ENCODE measurements at regions not wholly inside any gene's neighbourhood (a gene's known extent, or its start where the extent isn't known, plus 50 kb on each side); places are given as distances from the start of the nearest gene placed in this dataset.
"Not testable (repeated sequence)": the region's sequence is repeated elsewhere in the genome, so short reads cannot be mapped to it uniquely, and the experiment has no call there.

- no peak for DNase-seq
These were observed 134.1 kb downstream of the COX18 start for GRCh38 chr4:72935462-72935861.

- no peak for DNase-seq
These were observed 136.5 kb downstream of the COX18 start for GRCh38 chr4:72933029-72933428.

GRCh38 chr4:72931346-72931745 is 138.2 kb downstream of the COX18 start:
- no peak for DNase-seq

- not testable (repeated sequence) for DNase-seq
These were observed 139.8 kb downstream of the COX18 start for GRCh38 chr4:72929596-72930274.

GRCh38 chr4:72924814-72925213 is 144.7 kb downstream of the COX18 start:
- no peak for DNase-seq

- no peak for DNase-seq
These were observed 149.6 kb downstream of the COX18 start for GRCh38 chr4:72919937-72920336.

GRCh38 chr4:72919464-72919863 is 150.1 kb downstream of the COX18 start:
- DNase-seq = no peak

GRCh38 chr4:72918362-72918761 is 151.2 kb downstream of the COX18 start:
- no peak for DNase-seq

- no peak for DNase-seq
These were observed 158.2 kb downstream of the COX18 start for GRCh38 chr4:72911316-72911715.

- DNase-seq = no peak
These were observed 160.1 kb downstream of the COX18 start for GRCh38 chr4:72909461-72909860.

- DNase-seq = no peak
These were observed 167.2 kb downstream of the COX18 start for GRCh38 chr4:72902354-72902753.

GRCh38 chr4:72901553-72901952 is 168.0 kb downstream of the COX18 start:
- no peak for DNase-seq

- no peak for DNase-seq
These were observed 168.6 kb downstream of the COX18 start for GRCh38 chr4:72900952-72901351.

- no peak for DNase-seq
These were observed 169.9 kb downstream of the COX18 start for GRCh38 chr4:72899621-72900020.

- no peak for DNase-seq
These were observed 170.3 kb downstream of the COX18 start for GRCh38 chr4:72899214-72899613.

GRCh38 chr4:72896515-72896914 is 173.0 kb downstream of the COX18 start:
- DNase-seq = no peak

GRCh38 chr4:72895408-72895807 is 174.1 kb downstream of the COX18 start:
- no peak for DNase-seq

- DNase-seq = no peak
These were observed 176.0 kb downstream of the COX18 start for GRCh38 chr4:72893354-72894066.

- DNase-seq = no peak
These were observed 181.2 kb downstream of the COX18 start for GRCh38 chr4:72888331-72888730.

GRCh38 chr4:72887152-72887551 is 182.4 kb downstream of the COX18 start:
- no peak for DNase-seq

GRCh38 chr4:72886602-72887001 is 182.9 kb downstream of the COX18 start:
- DNase-seq = no peak

GRCh38 chr4:72884225-72884624 is 185.3 kb downstream of the COX18 start:
- not testable (repeated sequence) for DNase-seq

- no peak for DNase-seq
These were observed 192.6 kb downstream of the COX18 start for GRCh38 chr4:72876946-72877345.

- DNase-seq = no peak
These were observed 194.0 kb downstream of the COX18 start for GRCh38 chr4:72875545-72875944.

GRCh38 chr4:72875138-72875537 is 194.4 kb downstream of the COX18 start:
- DNase-seq = no peak
